ENCODE measurements at regions not wholly inside any gene's neighbourhood (a gene's known extent, or its start where the extent isn't known, plus 50 kb on each side); places are given as distances from the start of the nearest gene placed in this dataset.

- intact Hi-C loops (cut with DNase I), result no loop called here
- DNase-seq (ENCODE audit: low spot score), result no peak
Measured at GRCh38 chr15:53404930-53405493, 354.5 kb downstream of the WDR72 start.

GRCh38 chr15:53401503-53401902, 358.0 kb downstream of the WDR72 start:
- DNase-seq (ENCODE audit: low spot score), result no peak
- intact Hi-C loops (cut with DNase I), result no loop called here

- no peak for DNase-seq (ENCODE audit: low spot score)
- intact Hi-C loops (cut with DNase I), result no loop called here
Measured at GRCh38 chr15:53400986-53401385, 358.5 kb downstream of the WDR72 start.

GRCh38 chr15:53397041-53397616, 362.3 kb downstream of the WDR72 start:
- intact Hi-C loops (cut with DNase I), result no loop called here
- no peak for DNase-seq (ENCODE audit: low spot score)

- no peak for DNase-seq (ENCODE audit: low spot score)
- intact Hi-C loops (cut with DNase I), result no loop called here
Measured at GRCh38 chr15:53395871-53396270, 363.6 kb downstream of the WDR72 start.

GRCh38 chr15:53390549-53390948, 368.9 kb downstream of the WDR72 start:
- DNase-seq (ENCODE audit: low spot score), result no peak
- intact Hi-C loops (cut with DNase I), result no loop called here

GRCh38 chr15:53389271-53390037, 370.0 kb downstream of the WDR72 start:
- intact Hi-C loops (cut with DNase I), result no loop called here
- DNase-seq (ENCODE audit: low spot score), result no peak

GRCh38 chr15:53384417-53384816, 375.0 kb downstream of the WDR72 start:
- intact Hi-C loops (cut with DNase I), result no loop called here
- DNase-seq (ENCODE audit: low spot score), result no peak

GRCh38 chr15:53378096-53378800, 381.2 kb downstream of the WDR72 start:
- intact Hi-C loops (cut with DNase I), result no loop called here
- DNase-seq (ENCODE audit: low spot score), result no peak

- intact Hi-C loops (cut with DNase I), result no loop called here
Measured at GRCh38 chr15:53367740-53368139, 391.7 kb downstream of the WDR72 start.

GRCh38 chr15:53360881-53361280, 398.6 kb downstream of the WDR72 start:
- DNase-seq (ENCODE audit: low spot score), result no peak
- intact Hi-C loops (cut with DNase I), result no loop called here

More at GRCh38 chr15:53367740-53368139, 391.7 kb downstream of the WDR72 start:
- DNase-seq (ENCODE audit: low spot score), result no peak

- DNase-seq (ENCODE audit: low spot score), result no peak
- intact Hi-C loops (cut with DNase I), result no loop called here
Measured at GRCh38 chr15:53359038-53359437, 400.4 kb downstream of the WDR72 start.

- no peak for DNase-seq (ENCODE audit: low spot score)
- intact Hi-C loops (cut with DNase I), result no loop called here
Measured at GRCh38 chr15:53354874-53355273, 404.6 kb downstream of the WDR72 start.

- no peak for DNase-seq (ENCODE audit: low spot score)
- intact Hi-C loops (cut with DNase I), result no loop called here
Measured at GRCh38 chr15:53351373-53351772, 408.1 kb downstream of the WDR72 start.

- no peak for DNase-seq (ENCODE audit: low spot score)
- intact Hi-C loops (cut with DNase I), result no loop called here
Measured at GRCh38 chr15:53346583-53346982, 412.9 kb downstream of the WDR72 start.

- intact Hi-C loops (cut with DNase I), result no loop called here
Measured at GRCh38 chr15:53331328-53332190, 427.9 kb downstream of the WDR72 start.

GRCh38 chr15:53328341-53328740, 431.1 kb downstream of the WDR72 start:
- DNase-seq (ENCODE audit: low spot score), result no peak
- intact Hi-C loops (cut with DNase I), result no loop called here

More at GRCh38 chr15:53331328-53332190, 427.9 kb downstream of the WDR72 start:
- DNase-seq (ENCODE audit: low spot score), result no peak

- DNase-seq (ENCODE audit: low spot score), result no peak
- intact Hi-C loops (cut with DNase I), result no loop called here
Measured at GRCh38 chr15:53324061-53324460, 435.4 kb downstream of the WDR72 start.

- intact Hi-C loops (cut with DNase I), result no loop called here
- DNase-seq (ENCODE audit: low spot score), result no peak
Measured at GRCh38 chr15:53323191-53323590, 436.3 kb downstream of the WDR72 start.
